A673 (cell line): ENCODE measurements at regions not wholly inside any gene's neighbourhood (a gene's known extent, or its start where the extent isn't known, plus 50 kb on each side); places are given as distances from the start of the nearest gene placed in this dataset.

Experiments
- BruUV-seq: library from RNA; stranded (reverse); fragments of 400-500 nt; replicated peaks from 2 replicates; lab custom pipeline; 2021; lab: Mats Ljungman, UMichigan
- CTCF ChIA-PET: fragments of 300-600 bp; sonication (Branson Sonifier 250); formaldehyde crosslinking; loops from one replicate; lab custom pipeline; 2022; ENCODE audit warnings: antibody characterized with exemption; lab: Charles Lee
- POLR2A ChIA-PET: fragments of 300-600 bp; sonication (Branson Sonifier 250); formaldehyde crosslinking; loops from one replicate; lab custom pipeline; 2022; ENCODE audit warnings: antibody characterized with exemption; ENCODE audit not compliant: low non-redundant PET; lab: Charles Lee
- DNase-seq: peaks from one replicate; pipeline ENCODE4 v3.0.0-alpha.2; 2015; ENCODE audit warnings: low spot score
- H3K27ac ChIP-seq: fragments of 200-600 bp; sonication (generic); 2 replicates; pipeline ENCODE4 v1.5.1; 2016; ENCODE audit warnings: mixed run types, low read depth, mild to moderate bottlenecking, mixed read lengths, antibody characterized with exemption, low read length; ENCODE audit not compliant: poor library complexity, severe bottlenecking
- H3K27me3 ChIP-seq: fragments of 200-600 bp; sonication (generic); replicated peaks from 2 replicates; pipeline ENCODE4 v1.6.1; 2017; ENCODE audit warnings: mixed run types, low read depth, mild to moderate bottlenecking, mixed read lengths, antibody characterized with exemption, low read length; ENCODE audit not compliant: insufficient read depth, poor library complexity
- H3K36me3 ChIP-seq: fragments of 200-600 bp; sonication (generic); 2 replicates; pipeline ENCODE4 v1.6.1; 2016; ENCODE audit warnings: mixed run types, mild to moderate bottlenecking, mixed read lengths, antibody characterized with exemption, low read length; ENCODE audit not compliant: insufficient read depth, poor library complexity, severe bottlenecking
- H3K4me1 ChIP-seq: fragments of 200-600 bp; sonication (generic); 2 replicates; pipeline ENCODE4 v1.6.1; 2017; ENCODE audit warnings: mixed run types, mild to moderate bottlenecking, mixed read lengths, antibody characterized with exemption, low read length; ENCODE audit not compliant: insufficient read depth, poor library complexity, severe bottlenecking
- H3K4me3 ChIP-seq: fragments of 200-600 bp; sonication (generic); 2 replicates; pipeline ENCODE4 v1.5.1; 2016; ENCODE audit warnings: low read depth, mixed run types, mild to moderate bottlenecking, mixed read lengths, low read length; ENCODE audit not compliant: poor library complexity, severe bottlenecking
- H3K9me3 ChIP-seq: fragments of 200-600 bp; sonication (generic); 2 replicates; pipeline ENCODE4 v1.6.1; 2016; ENCODE audit warnings: mixed run types, low read depth, mild to moderate bottlenecking, mixed read lengths, antibody characterized with exemption, low read length; ENCODE audit not compliant: poor library complexity, severe bottlenecking
- EZH2 ChIP-seq: fragments of 200-600 bp; sonication (generic); IDR thresholded peaks from 2 replicates; pipeline ENCODE4 v1.6.1; 2017; ENCODE audit warnings: borderline replicate concordance, low read depth, mild to moderate bottlenecking, mixed read lengths, antibody characterized with exemption, low read length; ENCODE audit not compliant: poor library complexity, severe bottlenecking
- intact Hi-C: fragments of 100-400 bp; cut with micrococcal nuclease; formaldehyde crosslinking; loops from one replicate; pipeline ENCODE4 v1.10.0; 2022; ENCODE audit not compliant: unreplicated experiment
- TF ChIP-seq, protein P1 (sequence below): fragments of 300-800, 200-600 bp; sonication (generic); conservative IDR thresholded peaks from 2 replicates; pipeline ENCODE4 v1.5.1; 2017; ENCODE audit warnings: low read depth, mild to moderate bottlenecking, antibody characterized with exemption, low read length, moderate library complexity, mixed read lengths

DNA sequence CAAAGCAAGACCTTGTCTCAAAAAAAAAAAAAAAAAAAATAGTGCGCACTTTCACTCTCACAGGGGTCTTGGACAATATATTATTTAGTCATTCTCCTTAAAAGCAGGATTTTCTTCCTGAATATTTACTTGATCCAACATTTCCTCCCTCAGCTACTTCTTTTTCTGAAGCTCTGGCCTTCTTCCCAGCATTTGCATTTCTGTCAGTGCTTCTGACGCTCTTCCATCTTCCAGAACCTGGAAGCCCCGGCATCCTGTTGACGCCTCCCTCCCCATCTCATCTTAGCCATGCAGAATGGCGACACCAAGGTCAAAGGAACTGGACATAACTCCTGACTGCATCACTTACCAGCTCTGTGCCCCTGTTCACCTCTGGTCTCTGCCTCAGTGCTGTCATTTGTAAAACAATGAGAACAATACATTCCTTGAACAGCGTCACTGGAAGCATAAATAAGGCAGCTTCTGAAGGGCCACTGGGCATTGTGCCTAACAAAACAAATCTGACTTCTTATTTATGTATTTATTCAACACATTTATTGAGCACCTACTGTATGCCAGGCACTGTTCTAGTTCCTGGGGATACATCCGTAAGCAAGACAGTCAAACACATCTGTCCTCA is 90.9 kb upstream of the MDM1 start:
- ChIA-PET POLR2A (no interaction called here), CTCF (no interaction called here)
- Histone ChIP-seq H3K4me3 (no peak overlapping the region), H3K36me3 (no peaks in the 10 kb centered on the region), H3K9me3 (no peaks in the 10 kb centered on the region), H3K27me3 (no peaks in the 10 kb centered on the region), H3K4me1 (no peaks in the 10 kb centered on the region), H3K27ac (no peak overlapping the region)
- intact Hi-C loops, result no loop called here
- BruUV-seq, result no TSS peak
- TF ChIP-seq EZH2, result no peak
- TF ChIP-seq, protein P1, sequence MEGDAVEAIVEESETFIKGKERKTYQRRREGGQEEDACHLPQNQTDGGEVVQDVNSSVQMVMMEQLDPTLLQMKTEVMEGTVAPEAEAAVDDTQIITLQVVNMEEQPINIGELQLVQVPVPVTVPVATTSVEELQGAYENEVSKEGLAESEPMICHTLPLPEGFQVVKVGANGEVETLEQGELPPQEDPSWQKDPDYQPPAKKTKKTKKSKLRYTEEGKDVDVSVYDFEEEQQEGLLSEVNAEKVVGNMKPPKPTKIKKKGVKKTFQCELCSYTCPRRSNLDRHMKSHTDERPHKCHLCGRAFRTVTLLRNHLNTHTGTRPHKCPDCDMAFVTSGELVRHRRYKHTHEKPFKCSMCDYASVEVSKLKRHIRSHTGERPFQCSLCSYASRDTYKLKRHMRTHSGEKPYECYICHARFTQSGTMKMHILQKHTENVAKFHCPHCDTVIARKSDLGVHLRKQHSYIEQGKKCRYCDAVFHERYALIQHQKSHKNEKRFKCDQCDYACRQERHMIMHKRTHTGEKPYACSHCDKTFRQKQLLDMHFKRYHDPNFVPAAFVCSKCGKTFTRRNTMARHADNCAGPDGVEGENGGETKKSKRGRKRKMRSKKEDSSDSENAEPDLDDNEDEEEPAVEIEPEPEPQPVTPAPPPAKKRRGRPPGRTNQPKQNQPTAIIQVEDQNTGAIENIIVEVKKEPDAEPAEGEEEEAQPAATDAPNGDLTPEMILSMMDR, result no peak
- DNase-seq, result no peak

DNA sequence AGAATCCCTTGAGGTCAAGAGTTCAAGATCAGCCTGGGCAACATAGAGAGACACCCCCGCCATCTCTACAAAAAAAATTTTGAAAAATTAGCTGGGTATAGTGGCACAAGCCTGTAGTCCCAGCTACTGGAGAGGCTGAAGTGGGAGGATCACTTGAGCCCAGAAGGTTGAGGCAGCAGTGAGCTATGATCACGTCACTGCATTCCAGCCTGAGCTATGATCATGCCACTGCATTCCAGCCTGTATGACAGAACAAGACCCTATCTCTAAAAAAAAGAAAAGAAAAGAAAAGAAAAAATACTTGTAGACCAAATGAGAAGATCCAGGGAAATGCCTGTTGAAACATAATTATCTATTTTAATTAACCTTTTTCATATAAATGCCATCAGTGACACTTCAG is 93.8 kb upstream of the MDM1 start:
- Histone ChIP-seq H3K4me3 (no peak overlapping the region), H3K36me3 (no peaks in the 10 kb centered on the region), H3K4me1 (no peaks in the 10 kb centered on the region), H3K27ac (no peak overlapping the region), H3K27me3 (no peaks in the 10 kb centered on the region), H3K9me3 (no peaks in the 10 kb centered on the region)
- ChIA-PET POLR2A (no interaction called here), CTCF (no interaction called here)
- no peak for TF ChIP-seq EZH2
- TF ChIP-seq, protein P1, result no peak
- no peak for DNase-seq
- intact Hi-C loops, result no loop called here
- no TSS peak for BruUV-seq

- Histone ChIP-seq H3K9me3 (no peaks in the 10 kb centered on the region), H3K4me1 (no peaks in the 10 kb centered on the region), H3K36me3 (no peaks in the 10 kb centered on the region), H3K27me3 (no peaks in the 10 kb centered on the region), H3K4me3 (no peak overlapping the region), H3K27ac (no peak overlapping the region)
- no TSS peak for BruUV-seq
- ChIA-PET POLR2A (no interaction called here), CTCF (no interaction called here)
- DNase-seq, result no peak
- intact Hi-C loops, result no loop called here
- TF ChIP-seq EZH2, result no peak
- TF ChIP-seq, protein P1, result no peak
Observed at GRCh38 chr12:68428211-68428610, 96.0 kb upstream of the MDM1 start.
